Activated CD8-positive, alpha-beta memory T cell treated with anti-CD3 and anti-CD28 coated beads, Interleukin-2, amount 50 U/mL, for 24 hours (primary cell): ENCODE measurements at regions not wholly inside any gene's neighbourhood (a gene's known extent, or its start where the extent isn't known, plus 50 kb on each side); places are given as distances from the start of the nearest gene placed in this dataset.

Experiments
- DNase-seq: peaks from one replicate; pipeline ENCODE4 v3.0.0-alpha.2; 2020; ENCODE audit errors: extremely low read depth

GRCh38 chr2:105571445-105571987 is 172.7 kb upstream of the FHL2 start:
- no peak for DNase-seq

- no peak for DNase-seq
Observed at GRCh38 chr2:105570757-105571156, 171.9 kb upstream of the FHL2 start.

GRCh38 chr2:105570326-105570725 is 171.5 kb upstream of the FHL2 start:
- no peak for DNase-seq

GRCh38 chr2:105569606-105570005 is 170.8 kb upstream of the FHL2 start:
- DNase-seq: no peak

- no peak for DNase-seq
Observed at GRCh38 chr2:105567996-105568494, 169.2 kb upstream of the FHL2 start.

- DNase-seq: no peak
Observed at GRCh38 chr2:105563000-105563719, 164.3 kb upstream of the FHL2 start.

GRCh38 chr2:105561401-105561800 is 162.6 kb upstream of the FHL2 start:
- DNase-seq: no peak

GRCh38 chr2:105560157-105560556 is 161.3 kb upstream of the FHL2 start:
- no peak for DNase-seq

GRCh38 chr2:105557021-105557920 is 158.4 kb upstream of the FHL2 start:
- no peak for DNase-seq

- no peak for DNase-seq
Observed at GRCh38 chr2:105556366-105556765, 157.5 kb upstream of the FHL2 start.

- no peak for DNase-seq
Observed at GRCh38 chr2:105554235-105554634, 155.4 kb upstream of the FHL2 start.

- DNase-seq: no peak
Observed at GRCh38 chr2:105553538-105554196, 154.8 kb upstream of the FHL2 start.

GRCh38 chr2:105546628-105546974 is 147.8 kb upstream of the FHL2 start:
- DNase-seq: no peak

GRCh38 chr2:105545730-105546627 is 147.1 kb upstream of the FHL2 start:
- peak; percentile 20 for DNase-seq

GRCh38 chr2:105544591-105545377 is 145.9 kb upstream of the FHL2 start:
- no peak for DNase-seq

GRCh38 chr2:105541189-105542050 is 142.6 kb upstream of the FHL2 start:
- DNase-seq: no peak

GRCh38 chr2:105540642-105541041 is 141.8 kb upstream of the FHL2 start:
- DNase-seq: no peak

- DNase-seq: no peak
Observed at GRCh38 chr2:105539331-105539730, 140.5 kb upstream of the FHL2 start.

- DNase-seq: no peak
Observed at GRCh38 chr2:105538840-105539239, 140.0 kb upstream of the FHL2 start.
